ENCODE measurements at regions not wholly inside any gene's neighbourhood (a gene's known extent, or its start where the extent isn't known, plus 50 kb on each side); places are given as distances from the start of the nearest gene placed in this dataset.

GRCh38 chr22:27431896-27432295 is 369.7 kb downstream of the MN1 start:
- WGBS, 2 donors (ENCODE audit: extremely low coverage in 2 of 2, insufficient read length in 2 of 2, insufficient replicate concordance in 1 of 2): no CpG with 5 or more reads among the region's 4 CpGs
- no peak overlapping the region for H2AFZ ChIP-seq (ENCODE audit: low read length)
- H2BK120ac ChIP-seq (ENCODE audit: low read depth, low read length): no peak overlapping the region
- H3K4ac ChIP-seq (ENCODE audit: low read length): no peak overlapping the region
- H2BK12ac ChIP-seq (ENCODE audit: low read length): no peak overlapping the region
- H3K23ac ChIP-seq (ENCODE audit: low read depth, low read length, poor library complexity): no peak overlapping the region
- H3K9me3 ChIP-seq (replicated peaks in 1 of 2; ENCODE audit: control insufficient read depth in 2 of 2, insufficient read depth in 1 of 2, low read depth in 1 of 2, low read length in 2 of 2): peaks cover 7 to 9% of the 10 kb centered on the region in 2 donors
- H3K14ac ChIP-seq (ENCODE audit: low read length): no peak overlapping the region
- peaks cover 26 to 40% of the 10 kb centered on the region in 2 donors for H3K4me1 ChIP-seq (ENCODE audit: control insufficient read depth in 2 of 2, insufficient read depth in 1 of 2, low read depth in 1 of 2, low read length in 2 of 2)
- no peaks in the 10 kb centered on the region for H3K36me3 ChIP-seq (replicated peaks in 1 of 2; ENCODE audit: control insufficient read depth in 2 of 2, insufficient read depth in 2 of 2, low read length in 2 of 2)
- no peaks in the 10 kb centered on the region for H3K79me1 ChIP-seq (ENCODE audit: low read depth, low read length)
- no peaks in the 10 kb centered on the region for H3K27me3 ChIP-seq (ENCODE audit: control insufficient read depth in 3 of 3, insufficient read depth in 3 of 3, low read depth in 1 of 3, low read length in 3 of 3)
- no peak for DNase-seq (ENCODE audit: low spot score)
- no peak overlapping the region for H2BK5ac ChIP-seq (ENCODE audit: low read length)
- H3K4me2 ChIP-seq (ENCODE audit: insufficient read depth, low read length, poor library complexity, severe bottlenecking): no peak overlapping the region
- H3K18ac ChIP-seq (ENCODE audit: low read length): peak overlapping the region; percentile 40
- no peak overlapping the region for H4K91ac ChIP-seq (ENCODE audit: low read depth, low read length, poor library complexity)
- no peak overlapping the region for H3K9ac ChIP-seq (ENCODE audit: low read depth, low read length, poor library complexity)
- H2AK5ac ChIP-seq (ENCODE audit: low read depth, low read length): peak overlapping the region; percentile 2
- H4K8ac ChIP-seq (ENCODE audit: low read depth, low read length): no peak overlapping the region
- H3K4me3 ChIP-seq (ENCODE audit: low read length in 2 of 2): no peak overlapping the region
- H3K27ac ChIP-seq (replicated peaks; ENCODE audit: low read length): no peak overlapping the region
- H2BK15ac ChIP-seq (ENCODE audit: low read length): no peak overlapping the region

- peak overlapping the region; percentile 52 for H2BK120ac ChIP-seq (ENCODE audit: low read depth, low read length)
- DNase-seq (ENCODE audit: low spot score): no peak
- H4K91ac ChIP-seq (ENCODE audit: low read depth, low read length, poor library complexity): no peak overlapping the region
- no peak overlapping the region for H3K14ac ChIP-seq (ENCODE audit: low read length)
- no peaks in the 10 kb centered on the region for H3K79me1 ChIP-seq (ENCODE audit: low read depth, low read length)
- no peak overlapping the region for H4K8ac ChIP-seq (ENCODE audit: low read depth, low read length)
- no peak overlapping the region for H3K27ac ChIP-seq (replicated peaks; ENCODE audit: low read length)
- H2BK12ac ChIP-seq (ENCODE audit: low read length): no peak overlapping the region
- no peaks in the 10 kb centered on the region for H3K36me3 ChIP-seq (replicated peaks in 1 of 2; ENCODE audit: control insufficient read depth in 2 of 2, insufficient read depth in 2 of 2, low read length in 2 of 2)
- WGBS, 2 donors (ENCODE audit: extremely low coverage in 2 of 2, insufficient read length in 2 of 2, insufficient replicate concordance in 1 of 2): no CpG with 5 or more reads among the region's 1 CpG
- peak overlapping the region; percentile 54 for H2AK5ac ChIP-seq (ENCODE audit: low read depth, low read length)
- H2BK5ac ChIP-seq (ENCODE audit: low read length): peak overlapping the region; percentile 80
- peaks cover 3 to 7% of the 10 kb centered on the region in 2 donors for H3K9me3 ChIP-seq (replicated peaks in 1 of 2; ENCODE audit: control insufficient read depth in 2 of 2, insufficient read depth in 1 of 2, low read depth in 1 of 2, low read length in 2 of 2)
- H2AFZ ChIP-seq (ENCODE audit: low read length): no peak overlapping the region
- H3K4ac ChIP-seq (ENCODE audit: low read length): no peak overlapping the region
- H3K18ac ChIP-seq (ENCODE audit: low read length): peak overlapping the region; percentile 58
- H2BK15ac ChIP-seq (ENCODE audit: low read length): peak overlapping the region; percentile 53
- H3K23ac ChIP-seq (ENCODE audit: low read depth, low read length, poor library complexity): no peak overlapping the region
- H3K27me3 ChIP-seq (ENCODE audit: control insufficient read depth in 3 of 3, insufficient read depth in 3 of 3, low read depth in 1 of 3, low read length in 3 of 3): no peaks in the 10 kb centered on the region
- H3K4me3 ChIP-seq (ENCODE audit: low read length in 2 of 2): no peak overlapping the region
- peaks cover 27 to 42% of the 10 kb centered on the region in 2 donors for H3K4me1 ChIP-seq (ENCODE audit: control insufficient read depth in 2 of 2, insufficient read depth in 1 of 2, low read depth in 1 of 2, low read length in 2 of 2)
- H3K9ac ChIP-seq (ENCODE audit: low read depth, low read length, poor library complexity): no peak overlapping the region
- no peak overlapping the region for H3K4me2 ChIP-seq (ENCODE audit: insufficient read depth, low read length, poor library complexity, severe bottlenecking)
Observed at GRCh38 chr22:27433099-27433498, 368.5 kb downstream of the MN1 start.

- Histone ChIP-seq H3K4me1 (ENCODE audit: control insufficient read depth in 2 of 2, insufficient read depth in 1 of 2, low read depth in 1 of 2, low read length in 2 of 2) (peaks cover 30 to 48% of the 10 kb centered on the region in 2 donors), H3K36me3 (replicated peaks in 1 of 2; ENCODE audit: control insufficient read depth in 2 of 2, insufficient read depth in 2 of 2, low read length in 2 of 2) (no peaks in the 10 kb centered on the region), H3K27me3 (ENCODE audit: control insufficient read depth in 3 of 3, insufficient read depth in 3 of 3, low read depth in 1 of 3, low read length in 3 of 3) (no peaks in the 10 kb centered on the region), H2AFZ (ENCODE audit: low read length) (no peak overlapping the region), H3K9ac (ENCODE audit: low read depth, low read length, poor library complexity) (no peak overlapping the region), H3K4me3 (ENCODE audit: low read length in 2 of 2) (no peak overlapping the region), H3K27ac (replicated peaks; ENCODE audit: low read length) (no peak overlapping the region), H3K9me3 (replicated peaks in 1 of 2; ENCODE audit: control insufficient read depth in 2 of 2, insufficient read depth in 1 of 2, low read depth in 1 of 2, low read length in 2 of 2) (peaks cover 3 to 7% of the 10 kb centered on the region in 2 donors), H3K4ac (ENCODE audit: low read length) (no peak overlapping the region), H4K8ac (ENCODE audit: low read depth, low read length) (no peak overlapping the region), H2AK5ac (ENCODE audit: low read depth, low read length) (peak overlapping the region; percentile 54), H3K14ac (ENCODE audit: low read length) (peak overlapping the region; percentile 61), H4K91ac (ENCODE audit: low read depth, low read length, poor library complexity) (peak overlapping the region; percentile 22), H3K18ac (ENCODE audit: low read length) (peak overlapping the region; percentile 58), H2BK5ac (ENCODE audit: low read length) (peak overlapping the region; percentile 80), H2BK120ac (ENCODE audit: low read depth, low read length) (peak overlapping the region; percentile 52), H3K23ac (ENCODE audit: low read depth, low read length, poor library complexity) (no peak overlapping the region), H3K4me2 (ENCODE audit: insufficient read depth, low read length, poor library complexity, severe bottlenecking) (no peak overlapping the region), H2BK15ac (ENCODE audit: low read length) (peak overlapping the region; percentile 53), H2BK12ac (ENCODE audit: low read length) (no peak overlapping the region), H3K79me1 (ENCODE audit: low read depth, low read length) (no peaks in the 10 kb centered on the region)
- WGBS, 2 donors (ENCODE audit: extremely low coverage in 2 of 2, insufficient read length in 2 of 2, insufficient replicate concordance in 1 of 2): no CpG with 5 or more reads among the region's 10 CpGs
- no peak for DNase-seq (ENCODE audit: low spot score)
Observed at GRCh38 chr22:27433585-27434190, 367.9 kb downstream of the MN1 start.

- no peak overlapping the region for H3K27ac ChIP-seq (replicated peaks; ENCODE audit: low read length)
- H3K79me1 ChIP-seq (ENCODE audit: low read depth, low read length): no peaks in the 10 kb centered on the region
- no CpG with 5 or more reads among the region's 10 CpGs for WGBS, 2 donors (ENCODE audit: extremely low coverage in 2 of 2, insufficient read length in 2 of 2, insufficient replicate concordance in 1 of 2)
- no peak overlapping the region for H2AFZ ChIP-seq (ENCODE audit: low read length)
- H3K27me3 ChIP-seq (ENCODE audit: control insufficient read depth in 3 of 3, insufficient read depth in 3 of 3, low read depth in 1 of 3, low read length in 3 of 3): no peaks in the 10 kb centered on the region
- peak overlapping the region; percentile 45 for H3K18ac ChIP-seq (ENCODE audit: low read length)
- no peak overlapping the region for H4K8ac ChIP-seq (ENCODE audit: low read depth, low read length)
- peaks cover 31 to 50% of the 10 kb centered on the region in 2 donors for H3K4me1 ChIP-seq (ENCODE audit: control insufficient read depth in 2 of 2, insufficient read depth in 1 of 2, low read depth in 1 of 2, low read length in 2 of 2)
- no peak overlapping the region for H2BK15ac ChIP-seq (ENCODE audit: low read length)
- H3K14ac ChIP-seq (ENCODE audit: low read length): no peak overlapping the region
- no peak overlapping the region for H3K4ac ChIP-seq (ENCODE audit: low read length)
- peak overlapping the region; percentile 54 for H2AK5ac ChIP-seq (ENCODE audit: low read depth, low read length)
- H2BK5ac ChIP-seq (ENCODE audit: low read length): no peak overlapping the region
- no peak for DNase-seq (ENCODE audit: low spot score)
- peaks cover 3 to 7% of the 10 kb centered on the region in 2 donors for H3K9me3 ChIP-seq (replicated peaks in 1 of 2; ENCODE audit: control insufficient read depth in 2 of 2, insufficient read depth in 1 of 2, low read depth in 1 of 2, low read length in 2 of 2)
- no peak overlapping the region for H2BK12ac ChIP-seq (ENCODE audit: low read length)
- no peak overlapping the region for H3K9ac ChIP-seq (ENCODE audit: low read depth, low read length, poor library complexity)
- no peak overlapping the region for H2BK120ac ChIP-seq (ENCODE audit: low read depth, low read length)
- no peak overlapping the region for H3K23ac ChIP-seq (ENCODE audit: low read depth, low read length, poor library complexity)
- no peak overlapping the region for H3K4me2 ChIP-seq (ENCODE audit: insufficient read depth, low read length, poor library complexity, severe bottlenecking)
- H3K36me3 ChIP-seq (replicated peaks in 1 of 2; ENCODE audit: control insufficient read depth in 2 of 2, insufficient read depth in 2 of 2, low read length in 2 of 2): no peaks in the 10 kb centered on the region
- H3K4me3 ChIP-seq (ENCODE audit: low read length in 2 of 2): peak overlapping the region in 1 of 2 donors; percentile 27
- no peak overlapping the region for H4K91ac ChIP-seq (ENCODE audit: low read depth, low read length, poor library complexity)
Observed at GRCh38 chr22:27434898-27435297, 366.7 kb downstream of the MN1 start.

Data from neuronal stem cell (in vitro differentiated cells).